ENCODE measurements at regions not wholly inside any gene's neighbourhood (a gene's known extent, or its start where the extent isn't known, plus 50 kb on each side); places are given as distances from the start of the nearest gene placed in this dataset.

DNA sequence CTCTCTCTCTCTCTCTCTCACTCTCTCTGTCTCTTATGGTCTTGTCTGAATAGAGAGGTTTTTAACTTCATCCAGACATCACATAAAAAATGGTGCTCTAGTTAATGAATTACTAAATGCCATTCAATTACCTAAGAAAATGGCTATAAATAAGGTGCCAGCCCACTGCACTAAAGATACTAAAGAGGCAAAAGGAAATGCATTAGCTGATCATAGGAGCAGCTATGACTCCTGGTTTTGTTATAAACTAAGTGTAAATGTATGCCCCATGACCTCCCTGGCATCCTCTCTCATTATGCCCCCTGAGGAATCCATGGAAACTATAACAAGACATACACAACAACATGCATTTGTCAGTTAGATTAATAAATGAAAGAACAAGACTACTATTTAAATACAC is 57.5 kb upstream of the PDC start:
- H3K9me3 ChIP-seq = peaks cover 4% of the 10 kb centered on the region; the same call in 1 of the 2 replicates
- Mint-ChIP-seq H3K4me3 (ENCODE audit: unreplicated experiment) (no peak overlapping the region), H3K27me3 (ENCODE audit: insufficient read depth, unreplicated experiment) (no peaks in the 10 kb centered on the region), H3K9me3 (ENCODE audit: unreplicated experiment) (peaks cover 27% of the 10 kb centered on the region), H3K27ac (ENCODE audit: unreplicated experiment) (no peak overlapping the region), H3K36me3 (ENCODE audit: insufficient read depth, unreplicated experiment) (no peaks in the 10 kb centered on the region), H3K4me1 (ENCODE audit: low read depth, unreplicated experiment) (peaks cover 8% of the 10 kb centered on the region)
- ChIA-PET CTCF (no interaction called here), POLR2A (no interaction called here)
- DNase-seq = no peak
- intact Hi-C loops (cut with micrococcal nuclease; ENCODE audit: unreplicated experiment) = no loop called here
- H3K4me1 ChIP-seq = no peaks in the 10 kb centered on the region
- no TSS peak for BruUV-seq (replicated peaks)
- TF ChIP-seq, protein P1, sequence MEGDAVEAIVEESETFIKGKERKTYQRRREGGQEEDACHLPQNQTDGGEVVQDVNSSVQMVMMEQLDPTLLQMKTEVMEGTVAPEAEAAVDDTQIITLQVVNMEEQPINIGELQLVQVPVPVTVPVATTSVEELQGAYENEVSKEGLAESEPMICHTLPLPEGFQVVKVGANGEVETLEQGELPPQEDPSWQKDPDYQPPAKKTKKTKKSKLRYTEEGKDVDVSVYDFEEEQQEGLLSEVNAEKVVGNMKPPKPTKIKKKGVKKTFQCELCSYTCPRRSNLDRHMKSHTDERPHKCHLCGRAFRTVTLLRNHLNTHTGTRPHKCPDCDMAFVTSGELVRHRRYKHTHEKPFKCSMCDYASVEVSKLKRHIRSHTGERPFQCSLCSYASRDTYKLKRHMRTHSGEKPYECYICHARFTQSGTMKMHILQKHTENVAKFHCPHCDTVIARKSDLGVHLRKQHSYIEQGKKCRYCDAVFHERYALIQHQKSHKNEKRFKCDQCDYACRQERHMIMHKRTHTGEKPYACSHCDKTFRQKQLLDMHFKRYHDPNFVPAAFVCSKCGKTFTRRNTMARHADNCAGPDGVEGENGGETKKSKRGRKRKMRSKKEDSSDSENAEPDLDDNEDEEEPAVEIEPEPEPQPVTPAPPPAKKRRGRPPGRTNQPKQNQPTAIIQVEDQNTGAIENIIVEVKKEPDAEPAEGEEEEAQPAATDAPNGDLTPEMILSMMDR (IDR thresholded peaks at IDR 0.05; ENCODE audit: insufficient read depth in 1 of 2, low read depth in 1 of 2, low read length in 1 of 2, severe bottlenecking in 1 of 2, unreplicated experiment in 1 of 2) = no peak
- no peaks in the 10 kb centered on the region for H3K36me3 ChIP-seq (ENCODE audit: control insufficient read depth, insufficient read depth, low read length)
- no peaks in the 10 kb centered on the region for H3K27me3 ChIP-seq (replicated peaks; ENCODE audit: control insufficient read depth, insufficient read depth, low read length)
- no peak overlapping the region for H3K4me3 ChIP-seq (ENCODE audit: low read depth, low read length)

GRCh38 chr1:186514367-186514766 is 53.5 kb upstream of the PDC start:
- H3K27ac Mint-ChIP-seq (ENCODE audit: unreplicated experiment) = no peak overlapping the region
- intact Hi-C loops (cut with micrococcal nuclease; ENCODE audit: unreplicated experiment) = no loop called here
- peaks cover 17% of the 10 kb centered on the region for H3K4me1 Mint-ChIP-seq (ENCODE audit: low read depth, unreplicated experiment)
- TF ChIP-seq, protein P1 (IDR thresholded peaks at IDR 0.05; ENCODE audit: insufficient read depth in 1 of 2, low read depth in 1 of 2, low read length in 1 of 2, severe bottlenecking in 1 of 2, unreplicated experiment in 1 of 2) = no peak
- no TSS peak for BruUV-seq (replicated peaks)
- peaks cover 6% of the 10 kb centered on the region; the same call in 1 of the 2 replicates for H3K9me3 ChIP-seq
- ChIA-PET CTCF (no interaction called here), POLR2A (no interaction called here)
- DNase-seq = no peak
- H3K27me3 ChIP-seq (replicated peaks; ENCODE audit: control insufficient read depth, insufficient read depth, low read length) = no peaks in the 10 kb centered on the region
- no peaks in the 10 kb centered on the region for H3K36me3 Mint-ChIP-seq (ENCODE audit: insufficient read depth, unreplicated experiment)
- no peaks in the 10 kb centered on the region for H3K27me3 Mint-ChIP-seq (ENCODE audit: insufficient read depth, unreplicated experiment)
- H3K4me3 Mint-ChIP-seq (ENCODE audit: unreplicated experiment) = no peak overlapping the region
- H3K9me3 Mint-ChIP-seq (ENCODE audit: unreplicated experiment) = peaks cover 24% of the 10 kb centered on the region
- no peak overlapping the region for H3K4me3 ChIP-seq (ENCODE audit: low read depth, low read length)
- H3K36me3 ChIP-seq (ENCODE audit: control insufficient read depth, insufficient read depth, low read length) = no peaks in the 10 kb centered on the region
- H3K4me1 ChIP-seq = peaks cover 3% of the 10 kb centered on the region; the same call in 1 of the 2 replicates

- Mint-ChIP-seq H3K9me3 (ENCODE audit: unreplicated experiment) (peaks cover 32% of the 10 kb centered on the region), H3K27me3 (ENCODE audit: insufficient read depth, unreplicated experiment) (no peaks in the 10 kb centered on the region), H3K36me3 (ENCODE audit: insufficient read depth, unreplicated experiment) (no peaks in the 10 kb centered on the region), H3K27ac (ENCODE audit: unreplicated experiment) (no peak overlapping the region), H3K4me3 (ENCODE audit: unreplicated experiment) (no peak overlapping the region), H3K4me1 (ENCODE audit: low read depth, unreplicated experiment) (peaks cover 15% of the 10 kb centered on the region)
- Histone ChIP-seq H3K36me3 (ENCODE audit: control insufficient read depth, insufficient read depth, low read length) (no peaks in the 10 kb centered on the region), H3K9me3 (peaks cover 11% of the 10 kb centered on the region; the same call in 1 of the 2 replicates), H3K4me3 (ENCODE audit: low read depth, low read length) (no peak overlapping the region), H3K27me3 (replicated peaks; ENCODE audit: control insufficient read depth, insufficient read depth, low read length) (no peaks in the 10 kb centered on the region), H3K4me1 (peaks cover 3% of the 10 kb centered on the region; the same call in 1 of the 2 replicates)
- POLR2A ChIA-PET = no interaction called here
- CTCF ChIA-PET = interaction anchor here (0.7 kb wide), 1 partner anchor 21 kb away, joined by 4 read pairs; no protein-coding TSS in a partner anchor
- BruUV-seq (replicated peaks) = no TSS peak
- TF ChIP-seq, protein P1 (IDR thresholded peaks at IDR 0.05; ENCODE audit: insufficient read depth in 1 of 2, low read depth in 1 of 2, low read length in 1 of 2, severe bottlenecking in 1 of 2, unreplicated experiment in 1 of 2) = no peak
- intact Hi-C loops (cut with micrococcal nuclease; ENCODE audit: unreplicated experiment) = no loop called here
- DNase-seq = no peak
These were observed 52.6 kb upstream of the PDC start for GRCh38 chr1:186513526-186513925.

Data from Caco-2 (cell line).